H1 (cell line): ENCODE measurements at regions not wholly inside any gene's neighbourhood (a gene's known extent, or its start where the extent isn't known, plus 50 kb on each side); places are given as distances from the start of the nearest gene placed in this dataset.
A peak's percentile ranks its signal among the peaks of the same experiment; 100 is the strongest.
"Not testable (repeated sequence)": the region's sequence is repeated elsewhere in the genome, so short reads cannot be mapped to it uniquely, and the experiment has no call there.

Experiments
- CTCF ChIA-PET: fragments of 300-600 bp; sonication (Branson Sonifier 250); formaldehyde crosslinking; loops from one replicate; lab custom pipeline; 2021; ENCODE audit not compliant: partially characterized antibody; lab: Charles Lee
- POLR2A ChIA-PET: fragments of 300-600 bp; sonication (Branson Sonifier 250); formaldehyde crosslinking; loops from one replicate; lab custom pipeline; 2021; ENCODE audit warnings: inconsistent platforms; ENCODE audit not compliant: partially characterized antibody; lab: Charles Lee
- DNase-seq, 2 experiments: peaks; one replicate each; pipeline versions ENCODE4 v3.0.0 to v3.0.0-alpha.2; 2010 to 2022; ENCODE audit warnings: low spot score in 2 of 2, low read depth in 1 of 2, mixed read lengths in 1 of 2
- FAIRE-seq: peaks from 2 replicates; lab custom pipeline; 2011; peaks lifted over from hg19 to GRCh38; lab: Jason Lieb, UNC
- H2AFZ ChIP-seq: 2 replicates; pipeline ENCODE4 v1.8.1; 2012; ENCODE audit warnings: low read length, inconsistent platforms
- H2AK5ac ChIP-seq: 2 replicates; pipeline ENCODE4 v1.6.1; 2013; ENCODE audit warnings: low read depth, low read length
- H2BK120ac ChIP-seq: replicated peaks from 2 replicates; pipeline ENCODE3; 2013; ENCODE audit warnings: low read depth, low read length, inconsistent platforms
- H2BK12ac ChIP-seq: 2 replicates; pipeline ENCODE4 v1.6.1; 2013; ENCODE audit warnings: low read depth, low read length
- H2BK15ac ChIP-seq: 2 replicates; pipeline ENCODE4 v1.6.1; 2013; ENCODE audit warnings: low read length
- H2BK20ac ChIP-seq: 2 replicates; pipeline ENCODE4 v1.6.1; 2013; ENCODE audit warnings: low read length
- H2BK5ac ChIP-seq: 2 replicates; pipeline ENCODE4 v1.6.1; 2013; ENCODE audit warnings: low read depth, low read length
- H3K14ac ChIP-seq: 2 replicates; pipeline ENCODE4 v1.6.1; 2013; ENCODE audit warnings: inconsistent platforms; ENCODE audit not compliant: insufficient read length
- H3K18ac ChIP-seq: 2 replicates; pipeline ENCODE4 v1.6.1; 2013; ENCODE audit warnings: low read length; ENCODE audit errors: extremely low read depth
- H3K23ac ChIP-seq: 2 replicates; pipeline ENCODE4 v1.6.1; 2013; ENCODE audit warnings: inconsistent platforms; ENCODE audit not compliant: insufficient read length
- H3K23me2 ChIP-seq: 2 replicates; pipeline ENCODE4 v1.6.1; 2013; ENCODE audit warnings: low read depth, low read length
- H3K27ac ChIP-seq: 2 replicates; pipeline ENCODE4 v1.6.1; 2011; ENCODE audit warnings: low read depth, low read length, inconsistent platforms
- H3K27me3 ChIP-seq, 4 experiments: replicated peaks in 1 of 4; 1 replicate in 1 of 4; 2 replicates in 3 of 4; pipeline versions ENCODE4 v1.6.1 to v1.8.1; 2011 to 2013; ENCODE audit warnings: low read length in 3 of 4, mild to moderate bottlenecking in 3 of 4, inconsistent platforms in 2 of 4, mixed read lengths in 2 of 4, moderate library complexity in 1 of 4; ENCODE audit not compliant: control insufficient read depth in 3 of 4, insufficient read depth in 3 of 4; ENCODE audit errors: extremely low read depth in 1 of 4
- H3K36me3 ChIP-seq, 4 experiments: 2 replicates each; pipeline versions ENCODE4 v1.6.1 to v1.8.1; 2011 to 2013; ENCODE audit warnings: mild to moderate bottlenecking in 4 of 4, low read length in 3 of 4, moderate library complexity in 2 of 4, control low read depth in 1 of 4, inconsistent platforms in 1 of 4; ENCODE audit not compliant: insufficient read depth in 4 of 4, control insufficient read depth in 2 of 4
- H3K4ac ChIP-seq: replicated peaks from 2 replicates; pipeline ENCODE3; 2013; ENCODE audit warnings: low read length, low read depth, mixed read lengths, inconsistent platforms; ENCODE audit not compliant: insufficient read length
- H3K4me1 ChIP-seq, 4 experiments: replicated peaks in 1 of 4; 1 replicate in 1 of 4; 2 replicates in 3 of 4; pipeline versions ENCODE4 v1.6.1 to v1.8.1; 2011 to 2013; ENCODE audit warnings: low read length in 3 of 4, inconsistent platforms in 2 of 4, mixed read lengths in 1 of 4; ENCODE audit not compliant: insufficient read depth in 4 of 4, control insufficient read depth in 3 of 4
- H3K4me2 ChIP-seq, 2 experiments: 2 replicates each; pipeline versions ENCODE4 v1.6.1 to v1.8.1; 2011 to 2013; ENCODE audit warnings: low read depth in 2 of 2, low read length in 2 of 2, control low read depth in 1 of 2, inconsistent platforms in 1 of 2, mild to moderate bottlenecking in 1 of 2; ENCODE audit not compliant: insufficient read depth in 1 of 2
- H3K4me3 ChIP-seq, 4 experiments: fragments of 200-600, 300-600 bp in 1 of 4; sonication (generic), shearing (Covaris generic), sonication (Bioruptor Twin) in 1 of 4; 2 replicates each; pipeline versions ENCODE4 v1.5.1 to v1.8.1; 2011 to 2016; ENCODE audit warnings: low read length in 4 of 4, low read depth in 3 of 4, control low read depth in 2 of 4, inconsistent platforms in 2 of 4, mild to moderate bottlenecking in 2 of 4, mixed read lengths in 1 of 4, moderate library complexity in 1 of 4; ENCODE audit not compliant: insufficient read depth in 2 of 4; ENCODE audit errors: extremely low read depth in 1 of 4
- H3K56ac ChIP-seq: replicated peaks from 2 replicates; pipeline ENCODE3; 2013; ENCODE audit warnings: low read depth, mild to moderate bottlenecking, mixed read lengths, low read length, inconsistent platforms; ENCODE audit not compliant: insufficient read length
- H3K79me1 ChIP-seq: 2 replicates; pipeline ENCODE4 v1.6.1; 2013; ENCODE audit warnings: low read depth, low read length, control low read depth
- H3K79me2 ChIP-seq, 2 experiments: 2 replicates each; pipeline versions ENCODE4 v1.6.1 to v1.8.1; 2012 to 2013; ENCODE audit warnings: low read length in 2 of 2, mild to moderate bottlenecking in 2 of 2, inconsistent platforms in 1 of 2; ENCODE audit not compliant: insufficient read depth in 2 of 2, control insufficient read depth in 1 of 2
- H3K9ac ChIP-seq, 4 experiments: replicated peaks in 1 of 4; 1 replicate in 1 of 4; 2 replicates in 3 of 4; pipeline versions ENCODE4 v1.6.1 to v1.8.1; 2011 to 2013; ENCODE audit warnings: low read depth in 3 of 4, low read length in 3 of 4, control low read depth in 2 of 4, mild to moderate bottlenecking in 2 of 4, moderate library complexity in 2 of 4, inconsistent platforms in 1 of 4; ENCODE audit errors: extremely low read depth in 1 of 4
- H3K9me3 ChIP-seq, 2 experiments: 2 replicates each; pipeline versions ENCODE4 v1.6.1 to v1.8.1; 2012 to 2013; ENCODE audit warnings: mild to moderate bottlenecking in 2 of 2, moderate library complexity in 2 of 2, control low read depth in 1 of 2, inconsistent platforms in 1 of 2, low read depth in 1 of 2, low read length in 1 of 2, mixed read lengths in 1 of 2; ENCODE audit not compliant: insufficient read depth in 2 of 2
- H4K20me1 ChIP-seq, 2 experiments: replicated peaks in 1 of 2; 2 replicates each; pipeline versions ENCODE3 to v1.8.1; 2011 to 2013; ENCODE audit warnings: inconsistent platforms in 2 of 2, low read length in 2 of 2, mild to moderate bottlenecking in 1 of 2; ENCODE audit not compliant: insufficient read depth in 2 of 2, control insufficient read depth in 1 of 2
- H4K5ac ChIP-seq: 2 replicates; pipeline ENCODE4 v1.6.1; 2013; ENCODE audit warnings: low read length, low read depth, mixed read lengths, inconsistent platforms; ENCODE audit not compliant: insufficient read length
- H4K8ac ChIP-seq: 2 replicates; pipeline ENCODE4 v1.8.0; 2013; ENCODE audit warnings: mild to moderate bottlenecking, moderate library complexity, low read length, inconsistent platforms; ENCODE audit not compliant: insufficient read depth; ENCODE audit errors: extremely low read depth
- H4K91ac ChIP-seq: replicated peaks from 2 replicates; pipeline ENCODE3; 2013; ENCODE audit warnings: low read length, mixed read lengths, inconsistent platforms; ENCODE audit not compliant: insufficient read length
- WGBS, 2 experiments: shearing (Covaris generic) in 1 of 2; methylation state at CpG; one replicate each; pipeline versions ENCODE4 v1.1.6 to v1.1.7; 2013 to 2015; ENCODE audit warnings: low lambda C conversion rate in 2 of 2, mixed read lengths in 2 of 2, inconsistent platforms in 1 of 2, low coverage in 1 of 2, missing lambda C conversion rate in 1 of 2; ENCODE audit not compliant: insufficient replicate concordance in 2 of 2, insufficient coverage in 1 of 2, insufficient read length in 1 of 2; ENCODE audit errors: extremely low coverage in 1 of 2, missing lambda C conversion rate in 1 of 2; 5-methylcytosine and 5-hydroxymethylcytosine counted together

DNA sequence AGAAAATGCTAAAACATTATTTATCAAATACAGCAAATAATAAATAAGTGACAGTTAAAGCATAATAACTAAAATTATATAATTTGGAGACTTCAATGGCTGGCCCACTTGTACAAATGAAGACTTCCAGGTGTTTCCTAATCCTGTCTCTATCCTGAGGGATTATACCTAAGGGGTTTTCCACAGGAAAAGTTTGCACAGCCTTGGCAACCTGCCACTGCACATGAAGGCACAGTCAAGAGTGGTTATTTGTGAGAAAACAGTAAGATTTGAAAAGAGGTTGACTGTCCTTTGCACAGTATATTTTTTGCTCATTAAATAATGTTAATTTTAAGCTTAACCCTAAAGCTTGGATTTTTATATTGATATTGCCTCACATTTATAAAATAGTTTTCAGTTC lies 655.9 kb downstream of the TTLL7 start:
- H3K27me3 ChIP-seq, H2BK15ac ChIP-seq, POLR2A ChIA-PET: not testable (repeated sequence)

DNA sequence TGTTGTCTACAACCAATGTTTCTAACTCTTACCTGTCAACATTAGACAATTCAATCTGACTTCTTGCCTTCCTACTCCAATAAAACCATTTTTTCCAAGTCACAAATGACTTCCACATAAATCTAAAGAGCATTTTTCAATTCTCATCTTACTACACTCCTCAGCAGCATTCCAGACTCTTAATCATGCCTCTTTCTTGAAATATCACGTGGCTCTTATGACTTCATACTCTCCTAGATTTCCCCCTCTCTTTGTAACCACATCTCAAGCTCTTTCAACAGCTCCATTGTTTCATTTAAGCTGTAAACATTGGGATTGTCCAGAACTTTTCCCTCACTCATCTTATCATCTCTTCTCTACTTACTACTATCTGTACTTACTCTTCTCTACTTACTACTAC lies 666.6 kb downstream of the TTLL7 start:
- H3K36me3 ChIP-seq, H2BK5ac ChIP-seq, H3K4ac ChIP-seq, H3K9me3 ChIP-seq, POLR2A ChIA-PET, H3K14ac ChIP-seq, H3K23me2 ChIP-seq, H3K4me1 ChIP-seq, H4K5ac ChIP-seq, H3K4me2 ChIP-seq, H3K18ac ChIP-seq, H3K79me1 ChIP-seq, H2AFZ ChIP-seq, H2AK5ac ChIP-seq, H4K20me1 ChIP-seq, H3K27ac ChIP-seq, H3K56ac ChIP-seq, DNase-seq, H3K4me3 ChIP-seq, H2BK12ac ChIP-seq, H2BK120ac ChIP-seq, H3K79me2 ChIP-seq, H3K27me3 ChIP-seq, H2BK15ac ChIP-seq, H2BK20ac ChIP-seq, H4K91ac ChIP-seq, H3K23ac ChIP-seq, H3K9ac ChIP-seq, H4K8ac ChIP-seq, CTCF ChIA-PET: not testable (repeated sequence)
- WGBS, 2 experiments: no CpG with 5 or more reads among the region's 1 CpG
- peak; percentile 89 for FAIRE-seq

More for the DNA sequence above, 655.9 kb downstream of the TTLL7 start:
- H2BK120ac ChIP-seq, H3K9ac ChIP-seq, H4K5ac ChIP-seq, H3K18ac ChIP-seq, H3K23me2 ChIP-seq, FAIRE-seq, H2BK5ac ChIP-seq, H2AFZ ChIP-seq, H4K8ac ChIP-seq, H4K91ac ChIP-seq, DNase-seq, H3K27ac ChIP-seq, H3K4ac ChIP-seq, H3K36me3 ChIP-seq, H3K4me1 ChIP-seq, H2BK12ac ChIP-seq, H3K9me3 ChIP-seq, H2AK5ac ChIP-seq, H3K79me1 ChIP-seq, H3K4me2 ChIP-seq, H3K14ac ChIP-seq, H3K23ac ChIP-seq, H3K4me3 ChIP-seq, H3K79me2 ChIP-seq, H4K20me1 ChIP-seq, H2BK20ac ChIP-seq, H3K56ac ChIP-seq: not testable (repeated sequence)
- CTCF ChIA-PET: interaction anchor here (0.6 kb wide), 1 partner anchor 1161 kb away, joined by 3 read pairs; no protein-coding TSS in a partner anchor
